GM21390 (cell line): ENCODE measurements at regions not wholly inside any gene's neighbourhood (a gene's known extent, or its start where the extent isn't known, plus 50 kb on each side); places are given as distances from the start of the nearest gene placed in this dataset.
"Not testable (repeated sequence)": the region's sequence is repeated elsewhere in the genome, so short reads cannot be mapped to it uniquely, and the experiment has no call there.

Source experiments
- ATAC-seq: cut with Tn5 transposase; IDR thresholded peaks from one replicate; pipeline ENCODE4 v1.9.1; 2021; ENCODE audit not compliant: unreplicated experiment

GRCh38 chr12:24379433-24379832 is 430.0 kb upstream of the SOX5 start:
- no peak for ATAC-seq

- ATAC-seq = peak; percentile 87
These were observed 429.3 kb upstream of the SOX5 start for GRCh38 chr12:24378548-24379407.

GRCh38 chr12:24374452-24374851 is 425.0 kb upstream of the SOX5 start:
- ATAC-seq = no peak

- no peak for ATAC-seq
These were observed 423.5 kb upstream of the SOX5 start for GRCh38 chr12:24373004-24373403.

GRCh38 chr12:24366514-24366913 is 417.0 kb upstream of the SOX5 start:
- no peak for ATAC-seq

GRCh38 chr12:24364921-24365320 is 415.5 kb upstream of the SOX5 start:
- ATAC-seq = no peak

GRCh38 chr12:24363177-24363754 is 413.8 kb upstream of the SOX5 start:
- ATAC-seq = no peak

- ATAC-seq = no peak
These were observed 412.6 kb upstream of the SOX5 start for GRCh38 chr12:24361877-24362580.

GRCh38 chr12:24360907-24361306 is 411.4 kb upstream of the SOX5 start:
- peak; percentile 77 for ATAC-seq

GRCh38 chr12:24360461-24360860 is 411.0 kb upstream of the SOX5 start:
- ATAC-seq = peak; percentile 40

GRCh38 chr12:24360057-24360456 is 410.6 kb upstream of the SOX5 start:
- ATAC-seq = no peak

GRCh38 chr12:24359418-24359817 is 409.9 kb upstream of the SOX5 start:
- ATAC-seq = no peak

- peak; percentile 59 for ATAC-seq
These were observed 406.9 kb upstream of the SOX5 start for GRCh38 chr12:24356240-24356804.

- ATAC-seq = peak; percentile 40
These were observed 402.9 kb upstream of the SOX5 start for GRCh38 chr12:24352363-24352762.

- no peak for ATAC-seq
These were observed 399.8 kb upstream of the SOX5 start for GRCh38 chr12:24349051-24349799.

GRCh38 chr12:24348180-24348579 is 398.7 kb upstream of the SOX5 start:
- ATAC-seq = not testable (repeated sequence)

- ATAC-seq = no peak
These were observed 378.8 kb upstream of the SOX5 start for GRCh38 chr12:24328261-24328660.

- ATAC-seq = no peak
These were observed 375.9 kb upstream of the SOX5 start for GRCh38 chr12:24325331-24325730.

GRCh38 chr12:24307716-24308335 is 358.4 kb upstream of the SOX5 start:
- no peak for ATAC-seq

GRCh38 chr12:24307153-24307552 is 357.7 kb upstream of the SOX5 start:
- ATAC-seq = no peak
